ENCODE measurements at regions not wholly inside any gene's neighbourhood (a gene's known extent, or its start where the extent isn't known, plus 50 kb on each side); places are given as distances from the start of the nearest gene placed in this dataset.

- no TSS peak for BruUV-seq (replicated peaks)
- no peak for DNase-seq (ENCODE audit: low spot score)
- H3K4me1 ChIP-seq (ENCODE audit: insufficient read depth, low read length, poor library complexity, severe bottlenecking), result peaks cover 11% of the 10 kb centered on the region
- ChIA-PET CTCF (no interaction called here), POLR2A (ENCODE audit: low non-redundant PET) (no interaction called here)
- no peak for TF ChIP-seq CTCF (conservative IDR thresholded peaks at IDR 0.05; ENCODE audit: low read depth, low read length)
- no peak for TF ChIP-seq EZH2 (IDR thresholded peaks at IDR 0.05; ENCODE audit: borderline replicate concordance, low read depth, low read length, poor library complexity, severe bottlenecking)
- intact Hi-C loops (cut with micrococcal nuclease; ENCODE audit: unreplicated experiment), result no loop called here
- no peaks in the 10 kb centered on the region for H3K36me3 ChIP-seq (ENCODE audit: insufficient read depth, low read length, poor library complexity, severe bottlenecking)
- no peak overlapping the region for H3K4me3 ChIP-seq (ENCODE audit: low read depth, low read length, poor library complexity, severe bottlenecking)
- H3K27me3 ChIP-seq (replicated peaks; ENCODE audit: insufficient read depth, low read depth, low read length, poor library complexity), result no peaks in the 10 kb centered on the region
- no peaks in the 10 kb centered on the region for H3K9me3 ChIP-seq (ENCODE audit: low read depth, low read length, poor library complexity, severe bottlenecking)
- H3K27ac ChIP-seq (ENCODE audit: low read depth, low read length, poor library complexity, severe bottlenecking), result no peak overlapping the region
These were observed 63.3 kb upstream of the NEDD4L start for GRCh38 chr18:57980573-57981307.

- intact Hi-C loops (cut with micrococcal nuclease; ENCODE audit: unreplicated experiment), result no loop called here
- no peak overlapping the region for H3K27ac ChIP-seq (ENCODE audit: low read depth, low read length, poor library complexity, severe bottlenecking)
- no peaks in the 10 kb centered on the region for H3K27me3 ChIP-seq (replicated peaks; ENCODE audit: insufficient read depth, low read depth, low read length, poor library complexity)
- H3K36me3 ChIP-seq (ENCODE audit: insufficient read depth, low read length, poor library complexity, severe bottlenecking), result no peaks in the 10 kb centered on the region
- POLR2A ChIA-PET (ENCODE audit: low non-redundant PET), result no interaction called here
- CTCF ChIA-PET, result no interaction called here
- H3K4me1 ChIP-seq (ENCODE audit: insufficient read depth, low read length, poor library complexity, severe bottlenecking), result peaks cover 9% of the 10 kb centered on the region
- H3K9me3 ChIP-seq (ENCODE audit: low read depth, low read length, poor library complexity, severe bottlenecking), result no peaks in the 10 kb centered on the region
- no peak for DNase-seq (ENCODE audit: low spot score)
- TF ChIP-seq CTCF (conservative IDR thresholded peaks at IDR 0.05; ENCODE audit: low read depth, low read length) (no peak), EZH2 (IDR thresholded peaks at IDR 0.05; ENCODE audit: borderline replicate concordance, low read depth, low read length, poor library complexity, severe bottlenecking) (no peak)
- no peak overlapping the region for H3K4me3 ChIP-seq (ENCODE audit: low read depth, low read length, poor library complexity, severe bottlenecking)
- no TSS peak for BruUV-seq (replicated peaks)
These were observed 67.7 kb upstream of the NEDD4L start for GRCh38 chr18:57976230-57976773.

- Histone ChIP-seq H3K4me1 (ENCODE audit: insufficient read depth, low read length, poor library complexity, severe bottlenecking) (peaks cover 4% of the 10 kb centered on the region), H3K27me3 (replicated peaks; ENCODE audit: insufficient read depth, low read depth, low read length, poor library complexity) (no peaks in the 10 kb centered on the region), H3K4me3 (ENCODE audit: low read depth, low read length, poor library complexity, severe bottlenecking) (no peak overlapping the region), H3K27ac (ENCODE audit: low read depth, low read length, poor library complexity, severe bottlenecking) (no peak overlapping the region), H3K36me3 (ENCODE audit: insufficient read depth, low read length, poor library complexity, severe bottlenecking) (no peaks in the 10 kb centered on the region), H3K9me3 (ENCODE audit: low read depth, low read length, poor library complexity, severe bottlenecking) (no peaks in the 10 kb centered on the region)
- DNase-seq (ENCODE audit: low spot score), result no peak
- CTCF ChIA-PET, result no interaction called here
- BruUV-seq (replicated peaks), result no TSS peak
- POLR2A ChIA-PET (ENCODE audit: low non-redundant PET), result no interaction called here
- no peak for TF ChIP-seq EZH2 (IDR thresholded peaks at IDR 0.05; ENCODE audit: borderline replicate concordance, low read depth, low read length, poor library complexity, severe bottlenecking)
- TF ChIP-seq CTCF (conservative IDR thresholded peaks at IDR 0.05; ENCODE audit: low read depth, low read length), result no peak
- intact Hi-C loops (cut with micrococcal nuclease; ENCODE audit: unreplicated experiment), result no loop called here
These were observed 68.2 kb upstream of the NEDD4L start for GRCh38 chr18:57975805-57976204.

Data from A673 (cell line).